WTC11 (cell line): ENCODE measurements at regions not wholly inside any gene's neighbourhood (a gene's known extent, or its start where the extent isn't known, plus 50 kb on each side); places are given as distances from the start of the nearest gene placed in this dataset.

Source experiments
- ATAC-seq: fragments of 200-7000 bp; cut with Tn5 transposase; 2 replicates; pipeline ENCODE4 v1.10.0; 2021; ENCODE audit warnings: mild to moderate bottlenecking, moderate library complexity
- CTCF ChIA-PET: fragments of 300-600 bp; sonication (Branson Sonifier 250); formaldehyde crosslinking; loops from one replicate; lab custom pipeline; 2021; ENCODE audit warnings: antibody characterized with exemption; lab: Charles Lee
- POLR2A ChIA-PET: fragments of 350-600 bp; sonication (Branson Sonifier 250); formaldehyde crosslinking; loops from one replicate; lab custom pipeline; 2021; ENCODE audit warnings: antibody characterized with exemption; lab: Charles Lee
- DNase-seq: peaks from one replicate; pipeline ENCODE4 v3.0.0; 2021; ENCODE audit warnings: low spot score
- H3K27ac Mint-ChIP-seq: 2 replicates; pipeline ENCODE4 v1.8.0; 2021; ENCODE audit warnings: mixed read lengths
- H3K27me3 Mint-ChIP-seq: 2 replicates; pipeline ENCODE4 v1.8.0; 2021; ENCODE audit warnings: low read depth, mild to moderate bottlenecking, moderate library complexity, mixed read lengths
- H3K36me3 Mint-ChIP-seq: 2 replicates; pipeline ENCODE4 v1.8.0; 2021; ENCODE audit warnings: mixed read lengths
- H3K4me1 Mint-ChIP-seq: 2 replicates; pipeline ENCODE4 v1.8.0; 2022; ENCODE audit warnings: mixed read lengths
- H3K4me3 Mint-ChIP-seq: 2 replicates; pipeline ENCODE4 v1.8.0; 2021; ENCODE audit warnings: mild to moderate bottlenecking, moderate library complexity, mixed read lengths
- H3K9me3 Mint-ChIP-seq: 2 replicates; pipeline ENCODE4 v1.8.0; 2021; ENCODE audit warnings: mixed read lengths
- AFF4 ChIP-seq: sonication (generic); formaldehyde crosslinking; IDR thresholded peaks from 2 replicates; pipeline ENCODE4 v1.8.1; 2023; ENCODE audit warnings: mild to moderate bottlenecking, missing genetic modification reagents, borderline replicate concordance
- E2F1 ChIP-seq: sonication (generic); formaldehyde crosslinking; IDR thresholded peaks from 2 replicates; pipeline ENCODE4 v1.8.0; 2022; ENCODE audit warnings: mild to moderate bottlenecking, missing genetic modification reagents
- HMGXB4 ChIP-seq: sonication (generic); formaldehyde crosslinking; IDR thresholded peaks from 2 replicates; pipeline ENCODE4 v1.8.1; 2023; ENCODE audit warnings: mild to moderate bottlenecking, moderate library complexity, missing genetic modification reagents
- MLX ChIP-seq: sonication (generic); formaldehyde crosslinking; IDR thresholded peaks from 2 replicates; pipeline ENCODE4 v1.8.1; 2023; ENCODE audit warnings: mild to moderate bottlenecking, missing genetic modification reagents, moderate library complexity
- ZBTB43 ChIP-seq: sonication (generic); formaldehyde crosslinking; IDR thresholded peaks from 2 replicates; pipeline ENCODE4 v1.8.1; 2023; ENCODE audit warnings: mild to moderate bottlenecking, missing genetic modification reagents
- ZNF219 ChIP-seq: sonication (generic); formaldehyde crosslinking; IDR thresholded peaks from 2 replicates; pipeline ENCODE4 v1.8.0; 2023; ENCODE audit warnings: missing genetic modification reagents, mild to moderate bottlenecking, borderline replicate concordance
- ZNF532 ChIP-seq: fragments of 250-450 bp; sonication (Bioruptor Pico); IDR thresholded peaks from 2 replicates; pipeline ENCODE4 v1.9.0; 2021; ENCODE audit warnings: mild to moderate bottlenecking, borderline replicate concordance

- no peak for TF ChIP-seq ZNF532 (CRISPR knock-in tag)
- TF ChIP-seq ZBTB43 = no peak
- TF ChIP-seq ZNF219 (CRISPR knock-in tag) = no peak
- TF ChIP-seq HMGXB4 (CRISPR knock-in tag) = no peak
- no peak for TF ChIP-seq E2F1 (CRISPR knock-in tag)
- no peak for TF ChIP-seq MLX
These were observed 127.7 kb downstream of the NAV1 start (continued) for GRCh38 chr1:201666645-201667044.

GRCh38 chr1:201667479-201667878, 128.6 kb downstream of the NAV1 start:
- Mint-ChIP-seq H3K4me1 (peaks cover 31% of the 10 kb centered on the region), H3K36me3 (no peaks in the 10 kb centered on the region), H3K9me3 (no peaks in the 10 kb centered on the region), H3K27ac (no peak overlapping the region), H3K27me3 (no peaks in the 10 kb centered on the region), H3K4me3 (no peak overlapping the region)
- TF ChIP-seq ZBTB43 = no peak
- TF ChIP-seq AFF4 = no peak
- ATAC-seq (no peak), DNase-seq (no peak)
- POLR2A ChIA-PET = no interaction called here
- CTCF ChIA-PET = no interaction called here
